Mucosa of descending colon (tissue), 3 donors: ENCODE measurements at regions not wholly inside any gene's neighbourhood (a gene's known extent, or its start where the extent isn't known, plus 50 kb on each side); places are given as distances from the start of the nearest gene placed in this dataset.
A peak's percentile ranks its signal among the peaks of the same experiment; 100 is the strongest.

Source experiments
- ATAC-seq: fragments of 200-7000 bp; cut with Tn5 transposase; one replicate; pipeline ENCODE4 v1.9.1; 2020; ENCODE audit warnings: mild to moderate bottlenecking, moderate library complexity
- DNase-seq, 3 donors: peaks; one replicate each; pipeline ENCODE4 v3.0.0-alpha.2; 2020
- H3K36me3 ChIP-seq: fragments of 200-600 bp; one replicate; pipeline ENCODE4 v1.8.0; 2021; ENCODE audit warnings: low read depth, mild to moderate bottlenecking
- H3K4me1 ChIP-seq: fragments of 200-600 bp; one replicate; pipeline ENCODE4 v1.8.0; 2021; ENCODE audit warnings: low read depth, mild to moderate bottlenecking
- H3K4me3 ChIP-seq: fragments of 200-600 bp; one replicate; pipeline ENCODE4 v1.8.0; 2021; ENCODE audit warnings: mild to moderate bottlenecking
- H3K9me3 ChIP-seq: fragments of 200-600 bp; one replicate; pipeline ENCODE4 v1.8.0; 2021; ENCODE audit warnings: mild to moderate bottlenecking
- intact Hi-C, 2 donors: fragments of 100-400 bp; cut with DNase I in 1 of 2; cut with micrococcal nuclease in 1 of 2; formaldehyde crosslinking; loops; one replicate each; pipeline versions ENCODE4 v1.11.0 to v1.11.1; 2022; cut with DNase I, micrococcal nuclease
- TF ChIP-seq, protein P1 (sequence below): fragments of 200-600 bp; IDR thresholded peaks from one replicate; pipeline ENCODE4 v1.8.0; 2022; ENCODE audit warnings: antibody characterized with exemption, mild to moderate bottlenecking
- donor health status: DM: no; HTN: no; CAD: no; lungs with moderate emphysema.
- donor health status: DM: no; HTN: no; CAD: no.
- donor health status: DM: no; HTN: yes; CAD: no.

DNA sequence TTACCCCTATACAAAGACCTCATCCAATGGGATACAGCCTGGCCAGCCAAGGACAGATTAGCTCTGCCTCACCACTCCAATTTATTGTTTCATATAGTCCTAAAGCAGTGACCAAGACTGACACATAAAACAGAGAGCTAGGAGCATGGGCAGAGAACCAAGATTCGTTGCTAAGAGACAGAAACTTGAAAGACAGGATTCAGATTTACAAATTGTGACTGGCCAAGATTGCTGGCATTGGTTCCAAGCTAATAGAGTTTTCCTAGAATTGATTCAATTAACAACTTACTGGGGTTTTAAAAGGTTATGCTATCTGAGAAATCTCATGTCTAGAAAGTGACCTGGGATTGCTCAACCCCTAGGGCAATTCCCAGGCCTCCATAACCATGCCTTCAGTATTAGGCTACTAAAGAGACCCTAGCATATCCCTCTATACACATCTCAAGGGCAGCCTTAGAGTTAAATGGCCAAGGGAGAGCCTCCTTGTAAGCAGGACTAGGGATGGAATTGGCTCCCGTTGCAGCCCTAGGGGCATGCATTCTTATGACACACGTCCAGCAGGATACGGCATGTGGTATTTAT is 75.6 kb downstream of the ICOS start:
- TF ChIP-seq, protein P1, sequence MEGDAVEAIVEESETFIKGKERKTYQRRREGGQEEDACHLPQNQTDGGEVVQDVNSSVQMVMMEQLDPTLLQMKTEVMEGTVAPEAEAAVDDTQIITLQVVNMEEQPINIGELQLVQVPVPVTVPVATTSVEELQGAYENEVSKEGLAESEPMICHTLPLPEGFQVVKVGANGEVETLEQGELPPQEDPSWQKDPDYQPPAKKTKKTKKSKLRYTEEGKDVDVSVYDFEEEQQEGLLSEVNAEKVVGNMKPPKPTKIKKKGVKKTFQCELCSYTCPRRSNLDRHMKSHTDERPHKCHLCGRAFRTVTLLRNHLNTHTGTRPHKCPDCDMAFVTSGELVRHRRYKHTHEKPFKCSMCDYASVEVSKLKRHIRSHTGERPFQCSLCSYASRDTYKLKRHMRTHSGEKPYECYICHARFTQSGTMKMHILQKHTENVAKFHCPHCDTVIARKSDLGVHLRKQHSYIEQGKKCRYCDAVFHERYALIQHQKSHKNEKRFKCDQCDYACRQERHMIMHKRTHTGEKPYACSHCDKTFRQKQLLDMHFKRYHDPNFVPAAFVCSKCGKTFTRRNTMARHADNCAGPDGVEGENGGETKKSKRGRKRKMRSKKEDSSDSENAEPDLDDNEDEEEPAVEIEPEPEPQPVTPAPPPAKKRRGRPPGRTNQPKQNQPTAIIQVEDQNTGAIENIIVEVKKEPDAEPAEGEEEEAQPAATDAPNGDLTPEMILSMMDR = no peak
- ATAC-seq (peak; percentile 89), DNase-seq (peak in 1 of 3 donors; percentile 75)
- peaks cover 7% of the 10 kb centered on the region for H3K4me1 ChIP-seq
- H3K36me3 ChIP-seq = no peaks in the 10 kb centered on the region
- H3K4me3 ChIP-seq = no peak overlapping the region
- intact Hi-C loops = no loop called here
- no peaks in the 10 kb centered on the region for H3K9me3 ChIP-seq

DNA sequence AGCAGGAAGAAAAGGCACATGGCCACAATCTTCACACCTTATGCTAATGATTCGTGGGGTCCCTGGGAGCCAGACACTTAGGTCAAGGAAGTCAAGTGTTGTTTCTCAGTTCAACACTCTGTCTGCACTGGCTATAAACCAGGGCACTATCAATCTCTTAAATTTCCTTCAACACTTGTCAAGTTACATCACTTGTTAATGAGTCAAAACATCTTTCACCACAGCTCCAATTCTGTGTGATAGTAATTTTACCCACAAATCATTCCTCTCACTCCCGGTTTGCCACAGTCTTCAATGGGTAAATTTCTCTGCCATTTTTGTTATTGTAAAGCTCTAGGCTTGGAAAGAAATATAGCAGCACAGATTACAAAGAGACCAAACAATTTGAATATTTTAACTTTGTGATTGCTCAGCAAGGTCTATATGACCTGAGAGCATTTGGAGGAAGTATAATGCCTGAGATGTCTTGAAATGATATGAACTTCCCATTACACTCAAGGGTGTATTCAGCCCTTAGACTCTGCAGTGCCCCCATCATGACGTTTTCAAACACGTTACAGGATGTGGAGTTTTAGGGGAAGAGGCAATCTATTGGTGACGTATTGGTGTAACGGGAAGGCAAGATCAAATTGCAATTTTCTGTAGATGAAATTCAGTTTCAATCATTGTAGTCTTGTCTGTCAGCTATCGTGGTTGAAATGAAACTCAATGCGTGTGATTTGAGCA is 78.7 kb downstream of the ICOS start:
- intact Hi-C loops = no loop called here
- DNase-seq (no peak), ATAC-seq (no peak)
- Histone ChIP-seq H3K4me3 (no peak overlapping the region), H3K4me1 (peaks cover 7% of the 10 kb centered on the region), H3K36me3 (no peaks in the 10 kb centered on the region), H3K9me3 (no peaks in the 10 kb centered on the region)
- TF ChIP-seq, protein P1 = no peak

DNA sequence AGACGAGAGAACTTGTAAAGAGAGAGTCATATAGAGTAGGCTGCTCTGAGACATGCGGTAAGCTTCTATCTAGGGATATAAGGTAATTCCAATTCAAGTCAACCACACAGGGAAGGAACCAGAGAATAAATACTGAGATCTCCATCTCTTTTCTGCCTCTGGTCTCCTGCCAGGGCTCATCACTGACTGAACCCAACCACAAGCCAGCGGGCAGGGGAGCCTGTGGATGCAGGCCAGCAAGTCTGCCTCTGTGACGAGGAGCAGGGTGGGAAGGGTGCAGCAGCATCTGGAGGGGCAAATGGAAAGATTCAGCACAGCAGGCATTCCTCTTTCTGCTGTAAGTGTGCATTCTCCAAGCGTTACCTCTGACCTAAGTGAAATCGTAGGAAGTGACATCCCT is 82.2 kb downstream of the ICOS start:
- TF ChIP-seq, protein P1 = no peak
- intact Hi-C loops = no loop called here
- DNase-seq (no peak), ATAC-seq (no peak)
- no peaks in the 10 kb centered on the region for H3K4me1 ChIP-seq
- no peaks in the 10 kb centered on the region for H3K36me3 ChIP-seq
- H3K4me3 ChIP-seq = no peak overlapping the region
- no peaks in the 10 kb centered on the region for H3K9me3 ChIP-seq

DNA sequence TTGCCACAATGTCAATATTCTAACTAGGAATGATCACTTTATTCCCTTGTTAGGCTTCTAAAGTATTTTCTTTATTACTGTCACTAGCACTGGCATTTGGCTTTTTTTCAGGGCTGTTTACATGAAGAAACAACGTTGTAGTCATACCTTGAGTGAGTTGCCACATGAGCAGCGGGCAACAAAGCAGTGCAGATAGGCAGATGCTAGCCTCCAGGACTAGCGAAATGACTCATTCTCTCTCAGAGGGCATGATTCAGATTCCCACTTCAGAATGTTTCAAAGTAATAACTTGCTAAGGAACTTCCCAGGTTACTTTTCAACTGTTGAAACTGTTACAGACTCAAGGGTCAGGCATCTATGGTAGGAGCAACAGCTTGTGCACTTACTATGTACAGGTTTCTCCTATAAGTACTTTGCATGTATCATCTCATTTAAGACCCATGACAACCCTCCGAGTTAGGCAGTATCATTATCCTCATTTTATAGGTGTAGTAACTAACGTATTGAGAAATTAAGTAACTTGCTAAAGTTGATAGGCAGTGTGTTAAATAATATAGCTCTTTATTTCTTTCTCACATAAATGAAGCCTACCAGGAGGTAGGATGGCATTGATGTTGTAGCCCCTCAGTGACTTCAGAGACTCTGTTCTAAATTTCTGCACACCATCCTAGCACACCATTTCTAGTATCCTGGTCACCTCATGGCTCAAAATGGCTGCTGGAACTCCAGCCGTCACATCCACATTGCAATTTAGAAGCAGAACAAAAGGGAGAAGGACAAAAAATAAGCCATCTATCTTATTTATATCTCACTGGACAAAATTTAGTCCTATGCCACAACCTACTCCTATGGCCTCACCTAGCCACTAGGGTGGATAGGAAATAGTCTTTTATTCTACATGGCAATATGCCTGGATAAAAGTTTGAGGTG is 83.3 kb downstream of the ICOS start:
- peak; percentile 61 for ATAC-seq
- no peaks in the 10 kb centered on the region for H3K9me3 ChIP-seq
- H3K4me3 ChIP-seq = no peak overlapping the region
- TF ChIP-seq, protein P1 = no peak
- no peak for DNase-seq
- intact Hi-C loops = no loop called here
- no peaks in the 10 kb centered on the region for H3K36me3 ChIP-seq
- H3K4me1 ChIP-seq = no peaks in the 10 kb centered on the region

DNA sequence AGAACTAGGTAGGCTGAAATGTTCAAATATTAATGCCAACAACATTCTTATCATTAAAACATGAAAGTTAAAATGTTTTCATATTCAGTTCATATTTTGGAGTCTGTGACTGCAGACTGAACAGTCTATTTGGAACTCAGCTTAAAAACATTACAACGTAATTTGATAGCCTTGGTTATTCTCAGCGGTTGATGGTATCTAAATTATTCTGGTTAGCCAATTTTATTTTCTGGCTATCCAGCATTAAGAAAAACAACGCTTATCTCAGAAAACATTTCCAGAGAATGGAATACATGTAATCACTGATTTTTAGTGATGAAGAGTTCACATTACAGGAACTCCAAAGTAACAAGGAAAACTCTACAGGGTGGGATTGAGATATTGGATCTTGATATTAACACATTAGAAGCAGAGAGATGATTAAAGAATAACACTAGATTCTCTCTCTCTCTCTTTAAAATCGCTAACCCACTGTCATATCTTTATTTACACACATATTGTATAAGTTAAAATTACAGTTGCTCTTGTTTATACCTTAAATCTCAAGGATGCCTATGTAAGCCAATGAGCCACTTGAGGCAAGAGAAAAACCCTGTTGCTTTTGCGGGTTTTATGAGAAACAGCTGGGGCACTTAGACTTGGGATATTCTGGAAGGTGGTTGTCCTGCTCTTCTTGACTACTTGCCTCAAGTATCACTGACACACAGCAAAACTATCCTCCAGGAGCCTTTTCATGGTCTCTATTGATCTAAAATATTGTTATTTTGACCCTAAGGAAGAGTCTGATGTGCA is 84.9 kb downstream of the ICOS start:
- no peaks in the 10 kb centered on the region for H3K9me3 ChIP-seq
- H3K36me3 ChIP-seq = no peaks in the 10 kb centered on the region
- no peak overlapping the region for H3K4me3 ChIP-seq
- TF ChIP-seq, protein P1 = no peak
- DNase-seq (no peak), ATAC-seq (no peak)
- no peaks in the 10 kb centered on the region for H3K4me1 ChIP-seq
- intact Hi-C loops = no loop called here
